Colonic mucosa (tissue), 4 donors: ENCODE measurements at regions not wholly inside any gene's neighbourhood (a gene's known extent, or its start where the extent isn't known, plus 50 kb on each side); places are given as distances from the start of the nearest gene placed in this dataset.

Experiments used
- DNase-seq: peaks from one replicate; pipeline ENCODE4 v3.0.0-alpha.2; 2020
- H3K27ac ChIP-seq: fragments of 200-600 bp; one replicate; pipeline ENCODE4 v1.8.0; 2021
- H3K27me3 ChIP-seq: fragments of 200-600 bp; one replicate; pipeline ENCODE4 v1.8.0; 2021
- H3K36me3 ChIP-seq: fragments of 200-600 bp; one replicate; pipeline ENCODE4 v1.8.0; 2021
- H3K4me1 ChIP-seq: fragments of 200-600 bp; one replicate; pipeline ENCODE4 v1.8.0; 2021; ENCODE audit warnings: mild to moderate bottlenecking
- H3K4me3 ChIP-seq: fragments of 200-600 bp; one replicate; pipeline ENCODE4 v1.8.0; 2021
- H3K9ac ChIP-seq, 2 donors: one replicate each; pipeline ENCODE4 v1.7.0; 2013; ENCODE audit warnings: control low read depth in 2 of 2, low read depth in 2 of 2, low read length in 2 of 2
- H3K9me3 ChIP-seq: fragments of 200-600 bp; one replicate; pipeline ENCODE4 v1.8.0; 2021
- intact Hi-C: fragments of 100-400 bp; cut with DNase I; formaldehyde crosslinking; loops from one replicate; pipeline ENCODE4 v1.14.1; 2022
- TF ChIP-seq, protein P1 (sequence below): fragments of 200-600 bp; IDR thresholded peaks from one replicate; pipeline ENCODE4 v1.8.0; 2022; ENCODE audit warnings: antibody characterized with exemption, mild to moderate bottlenecking
- donor health status: healthy.
- donor health status: DM: no; HTN: no; CAD: no.
- donor health status: DM: no; HTN: no; CAD: no.

- intact Hi-C loops: no loop called here
- H3K27ac ChIP-seq: no peak overlapping the region
Measured at GRCh38 chr4:54513741-54514140, 144.0 kb upstream of the KIT start.

GRCh38 chr4:54516556-54517215 lies 141.1 kb upstream of the KIT start:
- no peak overlapping the region for H3K27ac ChIP-seq
- H3K9ac ChIP-seq: no peak overlapping the region
- DNase-seq: no peak
- no peaks in the 10 kb centered on the region for H3K4me1 ChIP-seq
- no peak overlapping the region for H3K4me3 ChIP-seq
- TF ChIP-seq, protein P1, sequence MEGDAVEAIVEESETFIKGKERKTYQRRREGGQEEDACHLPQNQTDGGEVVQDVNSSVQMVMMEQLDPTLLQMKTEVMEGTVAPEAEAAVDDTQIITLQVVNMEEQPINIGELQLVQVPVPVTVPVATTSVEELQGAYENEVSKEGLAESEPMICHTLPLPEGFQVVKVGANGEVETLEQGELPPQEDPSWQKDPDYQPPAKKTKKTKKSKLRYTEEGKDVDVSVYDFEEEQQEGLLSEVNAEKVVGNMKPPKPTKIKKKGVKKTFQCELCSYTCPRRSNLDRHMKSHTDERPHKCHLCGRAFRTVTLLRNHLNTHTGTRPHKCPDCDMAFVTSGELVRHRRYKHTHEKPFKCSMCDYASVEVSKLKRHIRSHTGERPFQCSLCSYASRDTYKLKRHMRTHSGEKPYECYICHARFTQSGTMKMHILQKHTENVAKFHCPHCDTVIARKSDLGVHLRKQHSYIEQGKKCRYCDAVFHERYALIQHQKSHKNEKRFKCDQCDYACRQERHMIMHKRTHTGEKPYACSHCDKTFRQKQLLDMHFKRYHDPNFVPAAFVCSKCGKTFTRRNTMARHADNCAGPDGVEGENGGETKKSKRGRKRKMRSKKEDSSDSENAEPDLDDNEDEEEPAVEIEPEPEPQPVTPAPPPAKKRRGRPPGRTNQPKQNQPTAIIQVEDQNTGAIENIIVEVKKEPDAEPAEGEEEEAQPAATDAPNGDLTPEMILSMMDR: no peak
- intact Hi-C loops: no loop called here
- no peaks in the 10 kb centered on the region for H3K27me3 ChIP-seq
- no peaks in the 10 kb centered on the region for H3K36me3 ChIP-seq
- no peaks in the 10 kb centered on the region for H3K9me3 ChIP-seq

More at GRCh38 chr4:54513741-54514140, 144.0 kb upstream of the KIT start:
- no peaks in the 10 kb centered on the region for H3K9me3 ChIP-seq
- TF ChIP-seq, protein P1: no peak
- H3K36me3 ChIP-seq: no peaks in the 10 kb centered on the region
- no peak overlapping the region for H3K4me3 ChIP-seq
- H3K4me1 ChIP-seq: no peaks in the 10 kb centered on the region
- H3K9ac ChIP-seq: no peak overlapping the region
- no peaks in the 10 kb centered on the region for H3K27me3 ChIP-seq
- no peak for DNase-seq

GRCh38 chr4:54517781-54518444 lies 139.8 kb upstream of the KIT start:
- no peak overlapping the region for H3K9ac ChIP-seq
- no peaks in the 10 kb centered on the region for H3K4me1 ChIP-seq
- DNase-seq: no peak
- intact Hi-C loops: no loop called here
- H3K36me3 ChIP-seq: no peaks in the 10 kb centered on the region
- no peak overlapping the region for H3K4me3 ChIP-seq
- no peaks in the 10 kb centered on the region for H3K9me3 ChIP-seq
- H3K27me3 ChIP-seq: no peaks in the 10 kb centered on the region
- H3K27ac ChIP-seq: no peak overlapping the region
- TF ChIP-seq, protein P1: no peak

GRCh38 chr4:54525602-54526001 lies 132.2 kb upstream of the KIT start:
- intact Hi-C loops: no loop called here
- Histone ChIP-seq H3K4me1 (no peaks in the 10 kb centered on the region), H3K27ac (no peak overlapping the region), H3K9me3 (no peaks in the 10 kb centered on the region), H3K9ac (no peak overlapping the region), H3K36me3 (no peaks in the 10 kb centered on the region), H3K4me3 (no peak overlapping the region), H3K27me3 (no peaks in the 10 kb centered on the region)
- no peak for DNase-seq
- TF ChIP-seq, protein P1: no peak

GRCh38 chr4:54526560-54526959 lies 131.2 kb upstream of the KIT start:
- Histone ChIP-seq H3K9me3 (no peaks in the 10 kb centered on the region), H3K4me3 (no peak overlapping the region), H3K36me3 (no peaks in the 10 kb centered on the region), H3K27me3 (no peaks in the 10 kb centered on the region), H3K27ac (no peak overlapping the region), H3K4me1 (no peaks in the 10 kb centered on the region), H3K9ac (no peak overlapping the region)
- intact Hi-C loops: no loop called here
- TF ChIP-seq, protein P1: no peak
- DNase-seq: no peak
